Loucy (cell line): ENCODE measurements at regions not wholly inside any gene's neighbourhood (a gene's known extent, or its start where the extent isn't known, plus 50 kb on each side); places are given as distances from the start of the nearest gene placed in this dataset.

Experiments
- H2AFZ ChIP-seq: fragments of 200-600 bp; sonication (generic); 2 replicates; pipeline ENCODE4 v1.6.0; 2016; ENCODE audit warnings: antibody characterized with exemption, mild to moderate bottlenecking, low read length, moderate library complexity
- H3F3A ChIP-seq: fragments of 200-600 bp; 2 replicates; pipeline ENCODE4 v1.6.0; 2016; ENCODE audit warnings: antibody characterized with exemption, low read depth, mild to moderate bottlenecking
- H3K27me3 ChIP-seq: fragments of 200-600 bp; sonication (generic); 2 replicates; pipeline ENCODE4 v1.6.1; 2014; ENCODE audit warnings: low read length, mild to moderate bottlenecking; ENCODE audit not compliant: insufficient read depth, poor library complexity, severe bottlenecking
- H3K36me3 ChIP-seq: fragments of 200-600 bp; sonication (generic); 2 replicates; pipeline ENCODE4 v1.6.1; 2016; ENCODE audit warnings: low read length; ENCODE audit not compliant: insufficient read depth
- H3K4me1 ChIP-seq: fragments of 200-600 bp; sonication (generic); 2 replicates; pipeline ENCODE4 v1.5.1; 2014; ENCODE audit warnings: low read length, mild to moderate bottlenecking; ENCODE audit not compliant: insufficient read depth, poor library complexity, severe bottlenecking
- H3K4me2 ChIP-seq: fragments of 200-600 bp; sonication (generic); 2 replicates; pipeline ENCODE4 v1.6.0; 2014; ENCODE audit warnings: antibody characterized with exemption, low read length, low read depth, mild to moderate bottlenecking; ENCODE audit not compliant: poor library complexity, severe bottlenecking
- H3K4me3 ChIP-seq: fragments of 200-600 bp; sonication (generic); 2 replicates; pipeline ENCODE4 v1.5.1; 2014; ENCODE audit warnings: low read length, mild to moderate bottlenecking, mixed read lengths; ENCODE audit not compliant: poor library complexity, severe bottlenecking
- H3K79me2 ChIP-seq: fragments of 200-600 bp; sonication (generic); 2 replicates; pipeline ENCODE4 v1.6.1; 2014; ENCODE audit warnings: low read length; ENCODE audit not compliant: insufficient read depth
- H3K9ac ChIP-seq: fragments of 200-600 bp; sonication (generic); 2 replicates; pipeline ENCODE4 v1.6.0; 2014; ENCODE audit warnings: mild to moderate bottlenecking, low read depth, low read length, moderate library complexity; ENCODE audit not compliant: poor library complexity, severe bottlenecking
- H3K9me2 ChIP-seq: fragments of 200-600 bp; sonication (generic); replicated peaks from 2 replicates; pipeline ENCODE4 v1.6.1; 2016; ENCODE audit warnings: low read depth, low read length, mixed read lengths
- H3K9me3 ChIP-seq: fragments of 200-600 bp; sonication (generic); 2 replicates; pipeline ENCODE4 v1.6.1; 2014; ENCODE audit warnings: mild to moderate bottlenecking, antibody characterized with exemption, low read length, low read depth; ENCODE audit not compliant: insufficient read depth
- H4K20me1 ChIP-seq: fragments of 200-600 bp; sonication (generic); 2 replicates; pipeline ENCODE4 v1.6.0; 2014; ENCODE audit warnings: antibody characterized with exemption, low read length, mild to moderate bottlenecking; ENCODE audit not compliant: insufficient read depth, poor library complexity, severe bottlenecking
- CTCF ChIP-seq: fragments of 200-600 bp; sonication (generic); conservative IDR thresholded peaks from 2 replicates; pipeline ENCODE4 v1.5.1; 2014; ENCODE audit warnings: mild to moderate bottlenecking, antibody characterized with exemption, low read length
- EZH2phosphoT487 ChIP-seq: fragments of 200-600 bp; IDR thresholded peaks from 2 replicates; pipeline ENCODE4 v1.6.1; 2018; ENCODE audit warnings: antibody characterized with exemption, mild to moderate bottlenecking, moderate library complexity, borderline replicate concordance

- no peaks in the 10 kb centered on the region for H3K9me3 ChIP-seq
- H4K20me1 ChIP-seq, result no peaks in the 10 kb centered on the region
- peaks cover 11% of the 10 kb centered on the region; the same call in 1 of the 2 replicates for H3K79me2 ChIP-seq
- H3K9ac ChIP-seq, result no peak overlapping the region
- no peak for TF ChIP-seq EZH2phosphoT487
- no peak for TF ChIP-seq CTCF
- no peaks in the 10 kb centered on the region for H3K9me2 ChIP-seq
- peaks cover 11% of the 10 kb centered on the region for H3K4me1 ChIP-seq
- H3K36me3 ChIP-seq, result no peaks in the 10 kb centered on the region
- H2AFZ ChIP-seq, result no peak overlapping the region
- H3K4me2 ChIP-seq, result no peak overlapping the region
- H3F3A ChIP-seq, result no peaks in the 10 kb centered on the region
- no peaks in the 10 kb centered on the region for H3K27me3 ChIP-seq
- no peak overlapping the region for H3K4me3 ChIP-seq
Measured at GRCh38 chr9:129485145-129485774, 135.6 kb downstream of the C9orf50 start.

GRCh38 chr9:129484352-129485000 is 136.4 kb downstream of the C9orf50 start:
- H3K9me3 ChIP-seq, result no peaks in the 10 kb centered on the region
- TF ChIP-seq EZH2phosphoT487, result no peak
- TF ChIP-seq CTCF, result no peak
- peaks cover 8% of the 10 kb centered on the region for H3K4me1 ChIP-seq
- H4K20me1 ChIP-seq, result no peaks in the 10 kb centered on the region
- no peak overlapping the region for H2AFZ ChIP-seq
- no peak overlapping the region for H3K9ac ChIP-seq
- H3K27me3 ChIP-seq, result no peaks in the 10 kb centered on the region
- no peaks in the 10 kb centered on the region for H3K9me2 ChIP-seq
- H3K4me2 ChIP-seq, result no peak overlapping the region
- H3K4me3 ChIP-seq, result no peak overlapping the region
- H3K36me3 ChIP-seq, result no peaks in the 10 kb centered on the region
- no peaks in the 10 kb centered on the region for H3F3A ChIP-seq
- peaks cover 6% of the 10 kb centered on the region; the same call in 1 of the 2 replicates for H3K79me2 ChIP-seq

- Histone ChIP-seq H3F3A (no peaks in the 10 kb centered on the region), H3K9ac (no peak overlapping the region), H3K36me3 (no peaks in the 10 kb centered on the region), H3K4me2 (no peak overlapping the region), H3K27me3 (no peaks in the 10 kb centered on the region), H2AFZ (no peak overlapping the region), H3K79me2 (no peaks in the 10 kb centered on the region), H3K4me3 (no peak overlapping the region), H3K9me3 (no peaks in the 10 kb centered on the region), H3K4me1 (peaks cover 7% of the 10 kb centered on the region), H3K9me2 (no peaks in the 10 kb centered on the region), H4K20me1 (no peaks in the 10 kb centered on the region)
- no peak for TF ChIP-seq EZH2phosphoT487
- TF ChIP-seq CTCF, result no peak
Measured at GRCh38 chr9:129483415-129484351, 137.2 kb downstream of the C9orf50 start.
